CD14-positive monocyte (primary cell): ENCODE measurements at regions not wholly inside any gene's neighbourhood (a gene's known extent, or its start where the extent isn't known, plus 50 kb on each side); places are given as distances from the start of the nearest gene placed in this dataset.

Source experiments
- DNase-seq, 3 donors: peaks; one replicate each; pipeline ENCODE4 v3.0.0-alpha.2; 2011 to 2022
- H2AFZ ChIP-seq: 2 replicates; pipeline ENCODE4 v1.6.0; 2012; ENCODE audit warnings: mild to moderate bottlenecking, low read depth, low read length, inconsistent platforms; ENCODE audit not compliant: insufficient read depth, poor library complexity, severe bottlenecking
- H3K27ac ChIP-seq, 2 donors: 1 replicate in 1 of 2; 2 replicates in 1 of 2; pipeline ENCODE4 v1.5.1; 2012 to 2013; ENCODE audit warnings: low read length in 2 of 2, control low read depth in 1 of 2, inconsistent platforms in 1 of 2, low read depth in 1 of 2, mild to moderate bottlenecking in 1 of 2
- H3K27me3 ChIP-seq, 2 donors: one replicate each; pipeline versions ENCODE4 v1.6.0 to v1.6.1; 2011 to 2013; ENCODE audit warnings: low read length in 2 of 2; ENCODE audit not compliant: control insufficient read depth in 2 of 2, insufficient read depth in 2 of 2
- H3K36me3 ChIP-seq, 2 donors: replicated peaks in 1 of 2; 1 replicate in 1 of 2; 2 replicates in 1 of 2; pipeline versions ENCODE4 v1.5.1 to v1.6.1; 2012 to 2013; ENCODE audit warnings: low read length in 2 of 2, control low read depth in 1 of 2, inconsistent platforms in 1 of 2, mild to moderate bottlenecking in 1 of 2; ENCODE audit not compliant: insufficient read depth in 2 of 2, control insufficient read depth in 1 of 2
- H3K4me1 ChIP-seq, 2 donors: 1 replicate in 1 of 2; 2 replicates in 1 of 2; pipeline versions ENCODE4 v1.5.1 to v1.6.1; 2012 to 2013; ENCODE audit warnings: low read length in 2 of 2, control low read depth in 1 of 2, inconsistent platforms in 1 of 2, mild to moderate bottlenecking in 1 of 2, moderate library complexity in 1 of 2; ENCODE audit not compliant: insufficient read depth in 2 of 2, control insufficient read depth in 1 of 2
- H3K4me2 ChIP-seq: replicated peaks from 2 replicates; pipeline ENCODE3; 2012; ENCODE audit warnings: low read length, moderate library complexity, mild to moderate bottlenecking; ENCODE audit not compliant: poor library complexity, severe bottlenecking; ENCODE audit errors: extremely low read depth
- H3K4me3 ChIP-seq, 3 experiments: fragments of 200-600 bp in 1 of 3; sonication (generic) in 1 of 3; replicated peaks in 1 of 3; 1 replicate in 2 of 3; 2 replicates in 1 of 3; pipeline ENCODE4 v1.5.1; 2011 to 2013; ENCODE audit warnings: low read length in 3 of 3, mild to moderate bottlenecking in 3 of 3, control low read depth in 2 of 3, low read depth in 2 of 3, inconsistent platforms in 1 of 3, moderate library complexity in 1 of 3
- H3K79me2 ChIP-seq: 2 replicates; pipeline ENCODE4 v1.6.0; 2012; ENCODE audit warnings: mild to moderate bottlenecking, control low read depth, inconsistent platforms, low read length, moderate library complexity; ENCODE audit not compliant: insufficient read depth
- H3K9ac ChIP-seq: 2 replicates; pipeline ENCODE4 v1.6.0; 2017; ENCODE audit warnings: low read length, mild to moderate bottlenecking; ENCODE audit not compliant: insufficient read depth, poor library complexity, severe bottlenecking
- H3K9me3 ChIP-seq, 2 donors: replicated peaks in 1 of 2; 1 replicate in 1 of 2; 2 replicates in 1 of 2; pipeline versions ENCODE4 v1.5.1 to v1.6.1; 2012 to 2013; ENCODE audit warnings: low read length in 2 of 2, control low read depth in 1 of 2; ENCODE audit not compliant: control insufficient read depth in 1 of 2, insufficient read depth in 1 of 2
- H4K20me1 ChIP-seq: 2 replicates; pipeline ENCODE4 v1.6.0; 2012; ENCODE audit warnings: mild to moderate bottlenecking, low read length, control low read depth, moderate library complexity; ENCODE audit not compliant: insufficient read depth
- H3K27ac Mint-ChIP-seq, 7 donors: one replicate each; pipeline ENCODE4 v1.8.0; 2020; ENCODE audit warnings: mild to moderate bottlenecking in 7 of 7, mixed read lengths in 7 of 7, moderate library complexity in 6 of 7, inconsistent platforms in 2 of 7
- H3K27me3 Mint-ChIP-seq, 3 donors: one replicate each; pipeline ENCODE4 v1.8.0; 2021 to 2022; ENCODE audit warnings: low read depth in 3 of 3, mild to moderate bottlenecking in 3 of 3, mixed read lengths in 3 of 3, moderate library complexity in 3 of 3, inconsistent platforms in 1 of 3
- H3K36me3 Mint-ChIP-seq, 2 donors: one replicate each; pipeline ENCODE4 v1.8.0; 2020; ENCODE audit warnings: mixed read lengths in 2 of 2, inconsistent platforms in 1 of 2, mild to moderate bottlenecking in 1 of 2
- H3K4me1 Mint-ChIP-seq: one replicate; pipeline ENCODE4 v1.8.0; 2020; ENCODE audit warnings: mild to moderate bottlenecking, mixed read lengths
- H3K4me3 Mint-ChIP-seq, 2 donors: one replicate each; pipeline ENCODE4 v1.8.0; 2020; ENCODE audit warnings: mild to moderate bottlenecking in 2 of 2, mixed read lengths in 2 of 2, moderate library complexity in 1 of 2
- H3K9me3 Mint-ChIP-seq, 7 donors: one replicate each; pipeline ENCODE4 v1.8.0; 2020 to 2022; ENCODE audit warnings: mixed read lengths in 7 of 7, mild to moderate bottlenecking in 6 of 7, moderate library complexity in 6 of 7, inconsistent platforms in 2 of 7
- WGBS: methylation state at CpG from one replicate; pipeline ENCODE4 v1.1.5; 2013; ENCODE audit warnings: missing lambda C conversion rate; ENCODE audit not compliant: insufficient coverage; 5-methylcytosine and 5-hydroxymethylcytosine counted together
- intact Hi-C, 2 donors: fragments of 100-400 bp; cut with micrococcal nuclease; formaldehyde crosslinking; loops; one replicate each; pipeline versions ENCODE4 v1.15.0 to v1.15.1; 2023
- TF ChIP-seq, protein P1 (sequence below): fragments of 200-600 bp; IDR thresholded peaks from one replicate; pipeline ENCODE4 v1.8.0; 2022; ENCODE audit warnings: antibody characterized with exemption, mild to moderate bottlenecking

DNA sequence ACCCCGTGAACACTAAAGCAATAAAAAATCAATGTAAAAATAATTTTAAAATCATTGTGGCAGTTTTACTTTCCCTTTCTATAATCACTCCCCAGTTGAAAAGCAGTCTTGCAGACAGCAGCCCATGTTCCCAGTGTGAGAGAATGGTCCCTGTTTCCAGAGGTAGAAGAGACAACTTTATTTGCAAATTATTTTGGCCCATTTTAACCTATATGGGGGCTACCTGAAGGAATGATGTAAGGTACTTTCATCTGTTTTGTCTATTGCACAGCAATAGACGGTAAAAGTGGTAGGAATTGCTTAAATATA is 559.8 kb downstream of the ZWINT start:
- Mint-ChIP-seq H3K4me3 (no peak overlapping the region), H3K4me1 (no peaks in the 10 kb centered on the region), H3K36me3 (no peaks in the 10 kb centered on the region), H3K9me3 (peaks cover 0 to 6% (median 2%) of the 10 kb centered on the region in 7 donors), H3K27ac (no peak overlapping the region), H3K27me3 (no peaks in the 10 kb centered on the region)
- Histone ChIP-seq H3K27me3 (no peaks in the 10 kb centered on the region), H3K4me1 (no peaks in the 10 kb centered on the region), H3K9ac (no peak overlapping the region), H2AFZ (no peak overlapping the region), H3K27ac (no peak overlapping the region), H3K9me3 (no peaks in the 10 kb centered on the region), H3K36me3 (no peaks in the 10 kb centered on the region), H4K20me1 (no peaks in the 10 kb centered on the region), H3K79me2 (no peaks in the 10 kb centered on the region), H3K4me3 (no peak overlapping the region), H3K4me2 (no peak overlapping the region)
- WGBS: no CpG with 5 or more reads among the region's 2 CpGs
- intact Hi-C loops: no loop called here
- TF ChIP-seq, protein P1, sequence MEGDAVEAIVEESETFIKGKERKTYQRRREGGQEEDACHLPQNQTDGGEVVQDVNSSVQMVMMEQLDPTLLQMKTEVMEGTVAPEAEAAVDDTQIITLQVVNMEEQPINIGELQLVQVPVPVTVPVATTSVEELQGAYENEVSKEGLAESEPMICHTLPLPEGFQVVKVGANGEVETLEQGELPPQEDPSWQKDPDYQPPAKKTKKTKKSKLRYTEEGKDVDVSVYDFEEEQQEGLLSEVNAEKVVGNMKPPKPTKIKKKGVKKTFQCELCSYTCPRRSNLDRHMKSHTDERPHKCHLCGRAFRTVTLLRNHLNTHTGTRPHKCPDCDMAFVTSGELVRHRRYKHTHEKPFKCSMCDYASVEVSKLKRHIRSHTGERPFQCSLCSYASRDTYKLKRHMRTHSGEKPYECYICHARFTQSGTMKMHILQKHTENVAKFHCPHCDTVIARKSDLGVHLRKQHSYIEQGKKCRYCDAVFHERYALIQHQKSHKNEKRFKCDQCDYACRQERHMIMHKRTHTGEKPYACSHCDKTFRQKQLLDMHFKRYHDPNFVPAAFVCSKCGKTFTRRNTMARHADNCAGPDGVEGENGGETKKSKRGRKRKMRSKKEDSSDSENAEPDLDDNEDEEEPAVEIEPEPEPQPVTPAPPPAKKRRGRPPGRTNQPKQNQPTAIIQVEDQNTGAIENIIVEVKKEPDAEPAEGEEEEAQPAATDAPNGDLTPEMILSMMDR: no peak
- DNase-seq: no peak

DNA sequence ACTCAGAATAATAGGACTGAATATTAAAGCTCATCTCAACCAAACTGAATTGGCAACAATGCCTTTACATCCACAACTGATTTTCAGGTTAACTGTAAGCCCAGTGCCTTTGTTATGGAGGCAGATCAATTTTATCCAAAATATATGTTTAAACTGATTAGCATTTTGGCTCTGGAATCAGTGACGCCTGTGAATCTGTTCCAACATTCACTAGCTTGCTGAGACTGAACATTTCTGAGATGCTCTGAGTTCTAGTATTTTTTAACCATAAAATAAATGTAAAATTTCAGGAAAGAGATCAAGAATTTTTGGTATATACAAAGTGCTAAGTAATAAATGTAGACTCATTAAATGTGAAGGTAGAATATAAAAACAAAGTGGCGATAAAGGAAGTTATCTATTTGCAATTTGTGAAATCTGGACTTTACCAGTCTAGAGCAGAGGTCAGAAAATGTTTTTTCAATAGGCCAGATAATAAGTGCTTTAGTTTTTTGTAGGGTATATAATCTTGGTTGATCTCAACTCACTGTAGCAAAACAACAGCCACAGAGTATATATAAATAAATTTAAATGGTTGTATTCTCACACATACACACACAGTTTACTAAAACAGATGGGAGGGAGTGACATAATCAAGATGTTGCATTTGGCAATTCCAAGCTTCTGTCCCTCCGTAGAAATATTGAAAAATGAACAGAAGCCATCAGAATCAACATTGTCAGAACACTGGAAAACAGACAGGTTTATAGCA is 560.3 kb downstream of the ZWINT start:
- H3K4me3 Mint-ChIP-seq: no peak overlapping the region
- Histone ChIP-seq H3K9me3 (no peaks in the 10 kb centered on the region), H3K27ac (no peak overlapping the region), H3K79me2 (no peaks in the 10 kb centered on the region), H3K4me3 (no peak overlapping the region), H3K4me2 (no peak overlapping the region), H3K9ac (no peak overlapping the region), H3K27me3 (no peaks in the 10 kb centered on the region), H4K20me1 (no peaks in the 10 kb centered on the region), H3K4me1 (no peaks in the 10 kb centered on the region), H2AFZ (no peak overlapping the region), H3K36me3 (no peaks in the 10 kb centered on the region)
- no peaks in the 10 kb centered on the region for H3K27me3 Mint-ChIP-seq
- peaks cover 0 to 6% (median 2%) of the 10 kb centered on the region in 7 donors for H3K9me3 Mint-ChIP-seq
- DNase-seq: no peak
- TF ChIP-seq, protein P1: no peak
- H3K27ac Mint-ChIP-seq: no peak overlapping the region
- H3K4me1 Mint-ChIP-seq: no peaks in the 10 kb centered on the region
- 80% methylated on average over 1 of the region's 3 CpGs for WGBS
- H3K36me3 Mint-ChIP-seq: no peaks in the 10 kb centered on the region
- intact Hi-C loops: no loop called here
